Stimulated activated CD8-positive, alpha-beta memory T cell treated with anti-CD3 and anti-CD28 coated beads, Interleukin-2, amount 100 ng/mL, for 48 hours (primary cell): ENCODE measurements at regions not wholly inside any gene's neighbourhood (a gene's known extent, or its start where the extent isn't known, plus 50 kb on each side); places are given as distances from the start of the nearest gene placed in this dataset.

Source experiments
- DNase-seq, 2 donors: peaks; one replicate each; pipeline ENCODE4 v3.0.0-alpha.2; 2020; ENCODE audit warnings: low read depth in 2 of 2

GRCh38 chr3:94179059-94179458, 116.2 kb downstream of the NSUN3 start:
- DNase-seq = no peak

- DNase-seq = no peak
These were observed 120.7 kb downstream of the NSUN3 start for GRCh38 chr3:94183551-94183950.

GRCh38 chr3:94184781-94185180, 121.9 kb downstream of the NSUN3 start:
- DNase-seq = no peak

GRCh38 chr3:94185753-94186152, 122.9 kb downstream of the NSUN3 start:
- DNase-seq = no peak

- no peak for DNase-seq
These were observed 124.8 kb downstream of the NSUN3 start for GRCh38 chr3:94187697-94188096.

GRCh38 chr3:94195381-94195780, 132.5 kb downstream of the NSUN3 start:
- DNase-seq = no peak

- no peak for DNase-seq
These were observed 143.4 kb downstream of the NSUN3 start for GRCh38 chr3:94206291-94206690.

GRCh38 chr3:94210256-94210655, 147.4 kb downstream of the NSUN3 start:
- DNase-seq = no peak

- no peak for DNase-seq
These were observed 154.5 kb downstream of the NSUN3 start for GRCh38 chr3:94217406-94217805.

GRCh38 chr3:94220426-94220825, 157.6 kb downstream of the NSUN3 start:
- no peak for DNase-seq

GRCh38 chr3:94221829-94222228, 159.0 kb downstream of the NSUN3 start:
- DNase-seq = no peak

- DNase-seq = no peak
These were observed 162.4 kb downstream of the NSUN3 start for GRCh38 chr3:94225148-94225865.

- DNase-seq = no peak
These were observed 163.2 kb downstream of the NSUN3 start for GRCh38 chr3:94226078-94226477.

- DNase-seq = no peak
These were observed 170.1 kb downstream of the NSUN3 start for GRCh38 chr3:94232921-94233320.

GRCh38 chr3:94234177-94234788, 171.4 kb downstream of the NSUN3 start:
- no peak for DNase-seq

GRCh38 chr3:94241986-94242385, 179.1 kb downstream of the NSUN3 start:
- DNase-seq = no peak

GRCh38 chr3:94246171-94246570, 183.3 kb downstream of the NSUN3 start:
- no peak for DNase-seq

GRCh38 chr3:94248042-94248441, 185.2 kb downstream of the NSUN3 start:
- no peak for DNase-seq

GRCh38 chr3:94249491-94250079, 186.7 kb downstream of the NSUN3 start:
- peak; percentile 37 to 54 for DNase-seq

GRCh38 chr3:94251566-94251965, 188.7 kb downstream of the NSUN3 start:
- DNase-seq = no peak

- DNase-seq = no peak
These were observed 189.5 kb downstream of the NSUN3 start for GRCh38 chr3:94252316-94252715.

GRCh38 chr3:94256888-94257813, 194.3 kb downstream of the NSUN3 start:
- no peak for DNase-seq
